Dedifferentiated amniotic fluid mesenchymal stem cell (primary cell): ENCODE measurements at regions not wholly inside any gene's neighbourhood (a gene's known extent, or its start where the extent isn't known, plus 50 kb on each side); places are given as distances from the start of the nearest gene placed in this dataset.

Experiments used
- DNase-seq: peaks from one replicate; pipeline ENCODE4 v3.0.0-alpha.2; 2016; ENCODE audit errors: extremely low spot score

GRCh38 chr4:26137288-26137687 lies 183.5 kb upstream of the RBPJ start:
- no peak for DNase-seq

GRCh38 chr4:26139310-26139924 lies 181.4 kb upstream of the RBPJ start:
- no peak for DNase-seq

- DNase-seq: peak; percentile 59
These were observed 180.5 kb upstream of the RBPJ start for GRCh38 chr4:26140150-26140898.

- DNase-seq: peak; percentile 51
These were observed 179.6 kb upstream of the RBPJ start for GRCh38 chr4:26141051-26141721.

- DNase-seq: peak; percentile 64
These were observed 178.7 kb upstream of the RBPJ start for GRCh38 chr4:26141911-26142638.

GRCh38 chr4:26144526-26145155 lies 176.2 kb upstream of the RBPJ start:
- peak; percentile 40 for DNase-seq

- no peak for DNase-seq
These were observed 175.6 kb upstream of the RBPJ start for GRCh38 chr4:26145212-26145611.

- DNase-seq: peak; percentile 13
These were observed 171.9 kb upstream of the RBPJ start for GRCh38 chr4:26148927-26149326.

GRCh38 chr4:26150948-26151347 lies 169.9 kb upstream of the RBPJ start:
- DNase-seq: no peak

GRCh38 chr4:26151615-26152014 lies 169.2 kb upstream of the RBPJ start:
- DNase-seq: no peak

GRCh38 chr4:26152056-26152455 lies 168.8 kb upstream of the RBPJ start:
- DNase-seq: no peak

GRCh38 chr4:26157541-26157940 lies 163.3 kb upstream of the RBPJ start:
- no peak for DNase-seq

- no peak for DNase-seq
These were observed 160.2 kb upstream of the RBPJ start for GRCh38 chr4:26160591-26160990.

GRCh38 chr4:26161030-26161824 lies 159.6 kb upstream of the RBPJ start:
- no peak for DNase-seq

- no peak for DNase-seq
These were observed 158.7 kb upstream of the RBPJ start for GRCh38 chr4:26162101-26162500.

GRCh38 chr4:26163425-26164362 lies 157.1 kb upstream of the RBPJ start:
- DNase-seq: no peak

- no peak for DNase-seq
These were observed 149.3 kb upstream of the RBPJ start for GRCh38 chr4:26171501-26171900.

GRCh38 chr4:26171941-26172340 lies 148.9 kb upstream of the RBPJ start:
- DNase-seq: peak; percentile 19

GRCh38 chr4:26173619-26174018 lies 147.2 kb upstream of the RBPJ start:
- no peak for DNase-seq

- DNase-seq: no peak
These were observed 146.8 kb upstream of the RBPJ start for GRCh38 chr4:26174027-26174426.
